Hematopoietic multipotent progenitor cell treated with erythropoietin and hydrocortisone succinate and interleukin-3 and kit ligand, for 17 days (in vitro differentiated cells): ENCODE measurements at regions not wholly inside any gene's neighbourhood (a gene's known extent, or its start where the extent isn't known, plus 50 kb on each side); places are given as distances from the start of the nearest gene placed in this dataset.

Experiments used
- DNase-seq: peaks from one replicate; pipeline ENCODE4 v3.0.0-alpha.2; 2015; ENCODE audit warnings: low spot score

- no peak for DNase-seq
Measured at GRCh38 chr1:70891051-70891843, 156.4 kb downstream of the PTGER3 start.

DNA sequence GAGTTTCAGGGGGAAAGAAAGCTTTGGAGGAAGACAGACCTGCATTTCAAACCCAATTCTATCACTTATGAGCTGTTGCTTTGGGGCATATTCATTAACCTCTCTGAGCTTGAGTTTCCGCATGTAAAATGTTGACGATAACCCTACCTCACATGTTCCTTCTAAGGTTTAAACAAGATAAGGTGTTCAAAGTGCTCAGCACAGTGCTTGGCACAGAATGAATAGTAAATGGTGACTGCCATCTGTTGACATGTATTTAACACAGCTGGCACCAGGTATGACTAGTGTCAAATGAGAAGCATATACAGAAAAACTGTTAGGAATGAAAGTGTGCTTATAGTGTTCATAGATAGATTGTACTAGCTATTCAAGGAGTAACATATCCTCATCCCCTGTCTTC is 155.5 kb downstream of the PTGER3 start:
- no peak for DNase-seq

DNA sequence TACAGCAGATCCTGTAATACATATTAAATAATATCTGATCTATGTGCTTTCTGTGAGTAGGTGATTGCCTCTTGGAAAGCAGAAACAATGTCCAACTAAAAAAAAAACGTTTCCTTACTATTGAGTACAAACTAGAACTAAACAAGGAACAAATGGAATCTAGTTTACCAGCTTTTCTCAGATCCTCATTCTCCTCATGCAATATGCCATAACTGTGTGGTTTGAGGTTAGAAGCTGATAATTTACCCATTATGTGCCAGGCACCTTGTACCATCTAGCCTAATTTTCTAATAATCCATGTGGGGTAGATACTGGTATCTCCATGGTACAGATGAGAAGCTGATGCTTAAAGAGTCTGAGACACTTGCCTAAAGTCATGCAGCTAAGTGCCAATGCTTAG is 154.7 kb downstream of the PTGER3 start:
- no peak for DNase-seq

DNA sequence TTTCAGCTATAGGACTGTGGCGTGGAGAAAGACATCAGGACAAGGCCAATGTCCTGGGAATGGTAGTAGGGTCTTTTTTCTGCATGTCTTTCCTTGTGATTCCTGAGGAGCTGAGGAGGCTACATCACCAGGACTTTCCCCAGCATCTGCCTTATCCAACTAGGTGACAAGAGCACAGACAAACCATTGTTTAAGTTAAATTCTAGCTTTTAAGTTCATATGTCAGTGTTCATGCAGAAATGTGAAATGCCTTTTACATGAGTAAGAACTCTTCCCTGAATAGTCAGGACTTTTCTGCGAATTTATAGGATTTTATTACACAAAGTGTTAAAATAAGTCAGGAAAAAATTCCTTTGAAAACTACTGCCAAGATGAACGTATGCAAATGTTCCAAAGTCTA is 154.2 kb downstream of the PTGER3 start:
- no peak for DNase-seq

DNA sequence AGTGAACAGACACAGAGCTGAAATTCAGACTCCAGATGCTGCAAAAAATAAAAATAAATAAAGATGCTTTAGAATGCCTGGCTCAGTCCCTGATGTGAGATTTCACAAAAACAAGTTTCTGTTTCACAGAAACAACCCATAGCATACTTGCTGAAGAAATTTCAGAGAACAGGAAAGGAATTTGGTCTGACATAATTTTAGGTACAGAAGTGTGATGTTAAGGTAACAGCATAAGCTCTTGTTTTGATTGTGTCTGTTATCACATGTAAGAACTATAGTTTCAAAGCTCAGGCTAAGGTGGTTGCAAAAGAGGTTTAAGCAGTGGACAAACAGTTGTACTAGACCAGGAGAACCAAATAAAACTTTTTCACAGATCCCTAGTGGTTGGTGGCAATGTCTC is 152.1 kb downstream of the PTGER3 start:
- DNase-seq = no peak

GRCh38 chr1:70896224-70896623 is 151.4 kb downstream of the PTGER3 start:
- no peak for DNase-seq

DNA sequence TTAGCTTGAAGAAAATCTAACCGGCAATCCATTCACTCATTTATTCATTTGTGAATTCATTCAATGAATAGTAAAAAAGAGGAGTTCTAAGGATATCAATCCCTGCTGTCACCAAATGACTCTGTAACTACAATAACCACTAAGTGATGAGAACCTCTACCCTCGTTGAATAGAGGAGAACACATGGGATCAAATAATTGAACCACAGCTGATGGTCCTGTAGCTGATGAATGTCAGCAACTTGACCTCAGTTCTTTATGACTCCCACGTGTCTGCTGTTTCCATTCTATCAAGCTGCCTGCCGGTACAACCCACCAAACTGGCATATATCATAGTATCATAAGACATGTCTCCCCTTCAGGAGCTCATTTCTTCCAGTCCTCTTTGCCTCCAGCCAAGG is 150.3 kb downstream of the PTGER3 start:
- DNase-seq = no peak

GRCh38 chr1:70899735-70900134 is 147.9 kb downstream of the PTGER3 start:
- DNase-seq = no peak

- no peak for DNase-seq
Measured at GRCh38 chr1:70902211-70902610, 145.4 kb downstream of the PTGER3 start.

DNA sequence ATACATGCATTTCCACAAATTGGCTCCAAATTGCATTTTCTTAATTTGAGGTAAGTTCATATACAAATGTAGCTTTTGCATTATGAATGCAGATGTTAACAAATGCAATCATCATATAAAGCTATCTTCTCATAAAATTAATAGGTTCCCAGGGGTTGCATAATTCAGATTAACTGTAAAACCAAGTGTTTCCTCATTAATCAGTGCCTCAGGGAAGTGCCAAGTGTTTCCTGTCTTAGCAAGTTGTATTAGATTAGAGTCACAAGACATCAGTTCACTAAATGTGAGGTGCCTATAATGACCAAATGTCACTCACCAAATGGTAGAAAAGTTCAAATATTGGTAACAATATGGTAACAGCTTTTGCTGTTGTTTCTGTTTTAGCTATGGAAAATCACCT is 140.8 kb downstream of the PTGER3 start:
- DNase-seq = no peak

GRCh38 chr1:70907563-70908310 is 139.9 kb downstream of the PTGER3 start:
- DNase-seq = no peak

DNA sequence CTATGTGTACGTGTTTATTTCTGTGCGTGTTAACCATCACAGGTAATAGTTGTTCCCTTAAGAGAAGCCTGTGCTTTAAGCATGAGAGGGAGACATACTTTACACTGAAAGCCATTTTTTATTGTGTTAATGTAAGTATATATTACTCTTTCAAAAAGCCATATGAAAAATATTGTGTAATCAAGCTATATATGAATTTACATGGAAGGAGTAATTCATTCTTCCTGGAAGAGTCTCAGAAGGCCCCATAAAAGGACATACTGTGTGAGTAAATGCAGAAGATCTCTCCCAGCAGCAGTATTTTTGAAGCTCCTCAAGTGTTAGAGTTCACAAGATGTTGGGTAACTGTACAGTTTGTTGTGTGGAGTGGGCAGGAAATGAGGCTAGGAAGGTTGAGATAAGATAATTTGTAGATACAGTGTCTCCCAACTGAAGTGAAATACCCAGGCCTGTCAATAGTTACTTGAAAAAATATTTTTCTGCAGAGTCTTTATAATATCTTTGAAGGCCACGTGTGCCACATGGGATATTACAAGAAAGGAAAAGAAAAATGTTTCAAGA is 138.3 kb downstream of the PTGER3 start:
- no peak for DNase-seq

- no peak for DNase-seq
Measured at GRCh38 chr1:70910013-70910412, 137.6 kb downstream of the PTGER3 start.

DNA sequence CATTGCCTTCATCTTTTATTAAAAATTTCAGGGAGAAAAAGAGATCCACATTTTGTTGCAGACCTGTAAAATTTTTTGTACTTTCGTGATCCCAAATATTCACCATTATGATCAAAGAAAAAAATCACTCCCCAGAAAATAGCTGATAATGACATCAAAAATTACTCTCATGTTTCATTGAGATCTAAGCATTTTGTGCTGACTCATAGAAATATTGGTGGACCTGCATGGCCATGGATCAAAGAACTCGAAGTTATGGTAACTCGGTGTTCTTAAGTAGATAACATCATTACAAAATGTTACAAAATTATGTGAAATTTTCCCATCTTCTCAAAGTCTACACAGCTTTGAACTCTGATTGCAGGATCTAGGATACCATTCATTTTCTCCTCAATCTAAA is 135.8 kb downstream of the PTGER3 start:
- DNase-seq = no peak

DNA sequence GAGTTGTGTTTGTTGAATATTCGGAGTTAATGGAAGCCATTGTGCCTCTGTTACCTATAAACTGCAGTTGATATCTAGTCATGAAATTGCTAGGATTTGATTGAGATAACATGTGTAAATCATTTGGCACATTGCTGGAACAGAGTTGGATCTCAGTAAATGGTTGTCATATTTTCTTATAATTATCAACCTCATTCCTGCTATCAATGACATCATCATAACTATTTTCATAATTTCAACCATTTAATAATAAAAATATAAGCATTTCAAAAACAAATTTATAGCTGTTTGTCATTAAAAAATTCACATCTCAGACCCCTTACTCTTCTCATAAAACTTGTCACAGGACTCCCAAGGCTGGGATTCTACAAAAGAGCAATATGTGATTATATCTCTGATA is 133.4 kb downstream of the PTGER3 start:
- DNase-seq = no peak

DNA sequence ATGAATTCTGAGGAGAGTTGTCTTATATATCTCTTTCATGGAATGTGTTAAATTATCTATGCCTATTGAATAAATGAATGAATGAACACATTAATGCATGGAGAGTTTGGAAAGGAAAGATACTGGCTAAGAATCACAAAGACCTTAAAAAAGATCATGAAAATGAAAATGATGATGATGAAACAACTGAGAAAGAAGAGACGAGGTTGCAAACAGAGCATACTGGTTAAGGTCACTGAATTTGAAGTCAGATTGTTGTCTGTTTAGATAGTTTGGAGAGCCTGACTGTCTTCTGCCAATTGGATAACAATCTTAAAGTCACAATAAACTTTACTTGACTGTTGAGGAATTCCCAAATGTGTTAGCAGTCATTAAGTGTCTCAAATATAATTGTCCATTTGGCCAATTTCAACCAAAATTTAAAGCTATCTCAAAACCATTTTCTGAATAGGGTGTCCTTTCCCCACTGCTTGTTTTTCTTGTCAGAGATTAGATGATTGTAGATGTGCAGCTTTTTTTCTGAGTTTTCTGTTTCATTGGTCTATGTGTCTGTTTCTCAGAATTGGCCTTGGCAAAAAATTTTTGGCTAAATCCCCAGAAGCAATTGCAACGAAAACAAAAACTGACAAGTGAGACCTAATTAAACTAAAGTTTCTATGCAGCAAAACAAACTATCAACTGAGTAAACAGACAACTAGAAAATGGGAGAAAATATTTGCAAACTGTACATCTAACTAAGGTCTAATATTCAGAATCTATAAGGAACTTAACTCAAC is 132.2 kb downstream of the PTGER3 start:
- no peak for DNase-seq

GRCh38 chr1:70916034-70916427 is 131.6 kb downstream of the PTGER3 start:
- no peak for DNase-seq

- DNase-seq = no peak
Measured at GRCh38 chr1:70919706-70920323, 127.8 kb downstream of the PTGER3 start.
